ENCODE measurements at regions not wholly inside any gene's neighbourhood (a gene's known extent, or its start where the extent isn't known, plus 50 kb on each side); places are given as distances from the start of the nearest gene placed in this dataset.
"Not testable (repeated sequence)": the region's sequence is repeated elsewhere in the genome, so short reads cannot be mapped to it uniquely, and the experiment has no call there.

GRCh38 chr2:238714038-238714528, 133.8 kb upstream of the TWIST2 start:
- H3K9me3 Mint-ChIP-seq: no peaks in the 10 kb centered on the region
- H3K36me3 Mint-ChIP-seq (ENCODE audit: low read depth): no peaks in the 10 kb centered on the region
- DNase-seq (ENCODE audit: low spot score): no peak
- no peaks in the 10 kb centered on the region for H3K27me3 Mint-ChIP-seq (ENCODE audit: low read depth)
- H3K4me3 Mint-ChIP-seq: no peak overlapping the region
- H3K27ac Mint-ChIP-seq: no peak overlapping the region
- H3K4me1 Mint-ChIP-seq (ENCODE audit: low read depth): no peaks in the 10 kb centered on the region

- Mint-ChIP-seq H3K9me3 (no peaks in the 10 kb centered on the region), H3K27ac (no peak overlapping the region), H3K27me3 (ENCODE audit: low read depth) (no peaks in the 10 kb centered on the region), H3K36me3 (ENCODE audit: low read depth) (no peaks in the 10 kb centered on the region), H3K4me1 (ENCODE audit: low read depth) (no peaks in the 10 kb centered on the region), H3K4me3 (no peak overlapping the region)
- no peak for DNase-seq (ENCODE audit: low spot score)
These were observed 131.7 kb upstream of the TWIST2 start for GRCh38 chr2:238716171-238716570.

DNA sequence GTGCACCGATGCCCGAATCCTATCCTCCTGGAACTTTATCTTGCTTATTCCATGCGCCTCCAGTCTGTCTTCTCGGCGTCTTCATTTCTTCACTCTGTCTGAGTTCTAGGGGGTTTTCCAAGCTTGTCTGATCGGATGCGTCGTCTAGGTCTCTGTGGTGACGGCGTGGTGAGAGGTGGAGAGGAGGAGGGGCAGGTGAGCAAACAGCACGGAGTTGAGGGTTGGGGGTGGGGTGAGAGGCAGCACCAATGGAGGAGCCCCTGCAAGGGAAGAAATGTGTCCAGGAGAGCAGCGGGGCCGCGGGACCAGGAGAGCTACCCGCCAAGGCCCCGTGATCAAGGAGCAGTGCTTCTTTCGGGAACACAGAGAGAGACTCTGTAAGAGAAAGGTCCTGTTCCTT, 131.3 kb upstream of the TWIST2 start:
- Mint-ChIP-seq H3K4me3 (no peak overlapping the region), H3K36me3 (ENCODE audit: low read depth) (no peaks in the 10 kb centered on the region), H3K27ac (no peak overlapping the region), H3K27me3 (ENCODE audit: low read depth) (no peaks in the 10 kb centered on the region), H3K9me3 (no peaks in the 10 kb centered on the region), H3K4me1 (ENCODE audit: low read depth) (no peaks in the 10 kb centered on the region)
- DNase-seq (ENCODE audit: low spot score): no peak

- no peak overlapping the region for H3K4me3 Mint-ChIP-seq
- no peaks in the 10 kb centered on the region for H3K27me3 Mint-ChIP-seq (ENCODE audit: low read depth)
- H3K4me1 Mint-ChIP-seq (ENCODE audit: low read depth): no peaks in the 10 kb centered on the region
- H3K36me3 Mint-ChIP-seq (ENCODE audit: low read depth): no peaks in the 10 kb centered on the region
- DNase-seq (ENCODE audit: low spot score): no peak
- H3K9me3 Mint-ChIP-seq: no peaks in the 10 kb centered on the region
- H3K27ac Mint-ChIP-seq: no peak overlapping the region
These were observed 130.8 kb upstream of the TWIST2 start for GRCh38 chr2:238717084-238717483.

DNA sequence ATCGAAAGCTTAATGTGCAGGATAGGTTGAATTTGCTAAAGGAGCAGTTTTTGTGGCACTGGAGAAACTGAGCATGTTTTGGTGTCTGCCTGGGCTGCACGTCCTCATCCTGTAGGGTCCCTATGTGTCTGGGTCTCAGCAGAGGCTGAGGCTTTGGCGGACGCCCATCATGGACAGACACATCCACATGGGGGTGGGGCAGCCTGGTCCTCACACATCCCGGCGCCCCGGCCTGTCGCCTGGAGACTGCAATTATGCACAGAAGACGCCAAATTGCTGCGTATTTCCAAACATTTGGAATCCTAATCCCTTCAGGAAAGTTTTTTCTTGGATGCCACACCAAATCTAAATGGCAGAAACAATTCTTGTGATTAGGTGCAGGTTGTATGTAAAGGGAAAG, 128.2 kb upstream of the TWIST2 start:
- H3K4me1 Mint-ChIP-seq (ENCODE audit: low read depth): no peaks in the 10 kb centered on the region
- H3K27ac Mint-ChIP-seq: no peak overlapping the region
- H3K9me3 Mint-ChIP-seq: peaks cover 3% of the 10 kb centered on the region
- H3K27me3 Mint-ChIP-seq (ENCODE audit: low read depth): no peaks in the 10 kb centered on the region
- no peaks in the 10 kb centered on the region for H3K36me3 Mint-ChIP-seq (ENCODE audit: low read depth)
- H3K4me3 Mint-ChIP-seq: no peak overlapping the region
- no peak for DNase-seq (ENCODE audit: low spot score)

DNA sequence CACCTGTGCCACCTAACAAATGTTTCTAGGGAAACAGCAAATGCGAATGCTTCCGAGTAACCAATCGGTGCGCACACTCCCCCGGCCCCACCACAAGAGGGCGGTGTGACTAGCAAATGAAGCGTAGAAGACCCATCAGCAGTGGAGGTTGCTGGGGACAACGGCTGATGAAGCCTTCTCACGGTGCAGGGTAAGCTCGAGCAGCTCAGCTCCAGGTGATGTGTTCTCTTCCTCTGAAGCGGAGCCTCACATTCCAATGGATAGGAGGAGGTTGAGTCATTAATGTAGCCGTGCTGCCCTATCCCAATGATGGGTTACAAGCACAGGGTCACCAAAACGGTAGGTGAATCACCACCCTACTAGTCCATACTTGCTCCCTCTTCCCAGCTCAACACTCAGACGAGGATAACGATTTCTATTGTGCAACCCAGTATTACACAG, 127.6 kb upstream of the TWIST2 start:
- H3K4me1 Mint-ChIP-seq (ENCODE audit: low read depth): no peaks in the 10 kb centered on the region
- H3K4me3 Mint-ChIP-seq: no peak overlapping the region
- DNase-seq (ENCODE audit: low spot score): peak; percentile 23
- no peak overlapping the region for H3K27ac Mint-ChIP-seq
- H3K27me3 Mint-ChIP-seq (ENCODE audit: low read depth): no peaks in the 10 kb centered on the region
- peaks cover 3% of the 10 kb centered on the region for H3K9me3 Mint-ChIP-seq
- no peaks in the 10 kb centered on the region for H3K36me3 Mint-ChIP-seq (ENCODE audit: low read depth)

GRCh38 chr2:238722181-238722580, 125.7 kb upstream of the TWIST2 start:
- Mint-ChIP-seq H3K27ac (no peak overlapping the region), H3K27me3 (ENCODE audit: low read depth) (no peaks in the 10 kb centered on the region), H3K9me3 (peaks cover 3% of the 10 kb centered on the region), H3K4me1 (ENCODE audit: low read depth) (no peaks in the 10 kb centered on the region), H3K4me3 (no peak overlapping the region), H3K36me3 (ENCODE audit: low read depth) (no peaks in the 10 kb centered on the region)
- DNase-seq (ENCODE audit: low spot score): no peak

- Mint-ChIP-seq H3K4me1 (ENCODE audit: low read depth) (no peaks in the 10 kb centered on the region), H3K27ac (no peak overlapping the region), H3K9me3 (peaks cover 3% of the 10 kb centered on the region), H3K4me3 (no peak overlapping the region), H3K36me3 (ENCODE audit: low read depth) (no peaks in the 10 kb centered on the region), H3K27me3 (ENCODE audit: low read depth) (no peaks in the 10 kb centered on the region)
- DNase-seq (ENCODE audit: low spot score): no peak
These were observed 125.0 kb upstream of the TWIST2 start for GRCh38 chr2:238722883-238723282.

- not testable (repeated sequence) for H3K27ac Mint-ChIP-seq; DNase-seq (ENCODE audit: low spot score); H3K4me3 Mint-ChIP-seq; H3K36me3 Mint-ChIP-seq (ENCODE audit: low read depth); H3K4me1 Mint-ChIP-seq (ENCODE audit: low read depth); H3K27me3 Mint-ChIP-seq (ENCODE audit: low read depth); H3K9me3 Mint-ChIP-seq
These were observed 124.1 kb upstream of the TWIST2 start for GRCh38 chr2:238723740-238724320.

DNA sequence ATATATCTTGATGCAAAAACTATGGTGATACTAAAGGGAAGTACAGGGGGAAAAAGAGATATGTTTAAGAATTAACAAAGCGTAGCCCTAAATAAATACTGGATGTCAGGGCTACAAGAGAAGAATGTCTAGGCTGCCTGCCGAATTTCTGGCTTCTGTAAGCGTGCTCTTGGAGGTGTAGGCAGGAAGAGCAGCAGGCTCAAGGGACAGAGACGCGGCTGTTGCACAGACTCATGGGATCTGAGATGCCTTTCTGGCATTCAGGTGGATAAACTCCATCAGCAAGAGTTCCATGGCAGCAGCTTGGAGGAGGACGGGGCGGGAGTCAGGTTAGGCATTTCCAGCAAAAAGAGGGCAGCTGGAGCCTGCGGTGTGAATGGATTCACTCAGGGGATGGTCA, 123.2 kb upstream of the TWIST2 start:
- DNase-seq (ENCODE audit: low spot score): no peak
- H3K4me1 Mint-ChIP-seq (ENCODE audit: low read depth): no peaks in the 10 kb centered on the region
- H3K4me3 Mint-ChIP-seq: no peak overlapping the region
- H3K9me3 Mint-ChIP-seq: peaks cover 3% of the 10 kb centered on the region
- H3K36me3 Mint-ChIP-seq (ENCODE audit: low read depth): no peaks in the 10 kb centered on the region
- H3K27me3 Mint-ChIP-seq (ENCODE audit: low read depth): no peaks in the 10 kb centered on the region
- no peak overlapping the region for H3K27ac Mint-ChIP-seq

- DNase-seq (ENCODE audit: low spot score): no peak
- Mint-ChIP-seq H3K36me3 (ENCODE audit: low read depth) (no peaks in the 10 kb centered on the region), H3K4me1 (ENCODE audit: low read depth) (no peaks in the 10 kb centered on the region), H3K27ac (no peak overlapping the region), H3K4me3 (no peak overlapping the region), H3K9me3 (peaks cover 3% of the 10 kb centered on the region), H3K27me3 (ENCODE audit: low read depth) (no peaks in the 10 kb centered on the region)
These were observed 122.6 kb upstream of the TWIST2 start for GRCh38 chr2:238725298-238725697.

GRCh38 chr2:238726670-238727584, 121.0 kb upstream of the TWIST2 start:
- Mint-ChIP-seq H3K27me3 (ENCODE audit: low read depth) (no peaks in the 10 kb centered on the region), H3K4me1 (ENCODE audit: low read depth) (no peaks in the 10 kb centered on the region), H3K36me3 (ENCODE audit: low read depth) (no peaks in the 10 kb centered on the region)

DNA sequence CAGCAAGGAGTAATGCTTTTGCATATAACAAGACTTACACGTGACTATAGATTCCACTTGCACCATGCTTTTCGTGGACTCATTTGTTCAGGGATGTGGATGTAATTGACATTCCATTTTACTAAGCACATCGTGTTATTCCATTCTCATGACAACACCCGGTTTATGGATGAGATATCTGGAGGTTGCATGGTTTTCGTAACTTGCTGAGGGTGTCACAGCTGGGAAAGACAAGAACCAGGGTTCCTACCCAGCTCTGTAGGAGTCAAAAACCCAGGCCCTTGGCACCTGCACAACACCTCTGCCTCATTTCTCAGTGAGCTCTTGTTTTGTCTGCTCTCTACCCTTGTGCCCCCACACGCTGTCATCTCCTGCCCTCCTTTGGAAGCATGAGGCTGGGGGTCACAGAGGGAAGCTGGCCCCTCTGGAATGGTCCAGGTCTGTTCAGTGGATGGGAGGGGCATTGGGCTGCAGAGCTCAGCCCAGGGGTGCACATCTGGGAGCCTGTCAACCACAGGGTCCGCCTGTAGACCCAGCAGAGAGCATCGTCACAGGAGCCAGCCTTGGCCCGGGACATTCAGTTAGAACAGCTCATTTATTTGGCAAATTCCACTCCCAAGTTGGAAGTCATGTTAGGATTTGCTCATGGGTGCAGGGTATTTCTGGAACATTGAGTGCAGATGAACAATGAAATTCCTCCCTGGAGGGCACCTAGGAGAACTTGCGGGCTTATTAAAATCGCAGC, 120.1 kb upstream of the TWIST2 start:
- no peaks in the 10 kb centered on the region for H3K36me3 Mint-ChIP-seq (ENCODE audit: low read depth)
- no peaks in the 10 kb centered on the region for H3K27me3 Mint-ChIP-seq (ENCODE audit: low read depth)
- H3K27ac Mint-ChIP-seq: no peak overlapping the region
- no peaks in the 10 kb centered on the region for H3K4me1 Mint-ChIP-seq (ENCODE audit: low read depth)
- no peaks in the 10 kb centered on the region for H3K9me3 Mint-ChIP-seq
- DNase-seq (ENCODE audit: low spot score): no peak
- no peak overlapping the region for H3K4me3 Mint-ChIP-seq

More at GRCh38 chr2:238726670-238727584, 121.0 kb upstream of the TWIST2 start:
- no peak for DNase-seq (ENCODE audit: low spot score)
- Mint-ChIP-seq H3K9me3 (peaks cover 3% of the 10 kb centered on the region), H3K27ac (no peak overlapping the region), H3K4me3 (no peak overlapping the region)
